Activated CD4-positive, alpha-beta memory T cell treated with anti-CD3 and anti-CD28 coated beads for 36 hours (primary cell): ENCODE measurements at regions not wholly inside any gene's neighbourhood (a gene's known extent, or its start where the extent isn't known, plus 50 kb on each side); places are given as distances from the start of the nearest gene placed in this dataset.
"Not testable (repeated sequence)": the region's sequence is repeated elsewhere in the genome, so short reads cannot be mapped to it uniquely, and the experiment has no call there.

ENCODE experiments used
- CTCF ChIA-PET: fragments of 350-600 bp; sonication (Branson Sonifier 250); formaldehyde crosslinking; loops from one replicate; lab custom pipeline; 2021; ENCODE audit warnings: antibody characterized with exemption, inconsistent platforms; lab: Charles Lee
- POLR2A ChIA-PET: fragments of 350-600 bp; sonication (Branson Sonifier 250); formaldehyde crosslinking; loops from one replicate; lab custom pipeline; 2021; ENCODE audit warnings: antibody characterized with exemption; lab: Charles Lee
- DNase-seq: peaks from one replicate; pipeline ENCODE4 v3.0.0-alpha.2; 2020
- H3K27ac Mint-ChIP-seq: one replicate; pipeline ENCODE4 v1.8.0; 2021; ENCODE audit warnings: mixed read lengths
- H3K27me3 Mint-ChIP-seq: one replicate; pipeline ENCODE4 v1.8.0; 2021; ENCODE audit warnings: mixed read lengths
- H3K36me3 Mint-ChIP-seq: one replicate; pipeline ENCODE4 v1.8.0; 2021; ENCODE audit warnings: mixed read lengths
- H3K4me1 Mint-ChIP-seq: one replicate; pipeline ENCODE4 v1.8.0; 2021; ENCODE audit warnings: low read depth, mixed read lengths
- H3K4me3 Mint-ChIP-seq: one replicate; pipeline ENCODE4 v1.8.0; 2021; ENCODE audit warnings: mild to moderate bottlenecking, mixed read lengths
- H3K9me3 Mint-ChIP-seq: one replicate; pipeline ENCODE4 v1.8.0; 2021; ENCODE audit warnings: mixed read lengths
- intact Hi-C: fragments of 100-400 bp; cut with micrococcal nuclease; formaldehyde crosslinking; loops from one replicate; pipeline ENCODE4 v1.15.1; 2023

GRCh38 chr5:67659288-67659687 is 462.7 kb upstream of the CD180 start:
- Mint-ChIP-seq H3K36me3 (no peaks in the 10 kb centered on the region), H3K9me3 (peaks cover 4% of the 10 kb centered on the region), H3K27me3 (no peaks in the 10 kb centered on the region), H3K27ac (no peak overlapping the region), H3K4me1 (no peaks in the 10 kb centered on the region), H3K4me3 (no peak overlapping the region)
- intact Hi-C loops: no loop called here
- ChIA-PET POLR2A (no interaction called here), CTCF (interaction anchor here (0.6 kb wide), 1 partner anchor 165 kb away, joined by 3 read pairs; no protein-coding TSS in a partner anchor)
- DNase-seq: no peak

DNA sequence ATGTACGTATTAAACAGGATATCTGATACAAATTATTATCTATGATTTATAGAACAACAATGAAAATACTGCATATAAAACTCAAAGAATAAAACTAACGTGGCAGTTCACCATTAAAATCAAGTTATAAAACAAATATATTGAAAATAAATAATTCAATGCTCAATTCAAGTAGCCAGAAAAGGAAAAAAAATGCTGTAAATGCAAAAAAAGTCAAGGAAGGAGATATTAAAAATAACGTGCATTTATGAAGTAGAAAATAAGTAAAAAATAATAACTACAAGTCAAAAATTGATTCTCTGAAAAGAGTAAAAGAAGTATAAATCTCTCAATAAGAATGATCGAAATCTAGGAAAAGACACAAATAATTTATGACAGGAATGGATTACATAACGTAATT is 460.5 kb upstream of the CD180 start:
- CTCF ChIA-PET: no interaction called here
- Mint-ChIP-seq H3K27me3 (peaks cover 1% of the 10 kb centered on the region), H3K36me3 (no peaks in the 10 kb centered on the region), H3K4me3 (no peak overlapping the region), H3K4me1 (no peaks in the 10 kb centered on the region), H3K9me3 (peaks cover 4% of the 10 kb centered on the region), H3K27ac (no peak overlapping the region)
- POLR2A ChIA-PET: no interaction called here
- DNase-seq: no peak
- intact Hi-C loops: no loop called here

DNA sequence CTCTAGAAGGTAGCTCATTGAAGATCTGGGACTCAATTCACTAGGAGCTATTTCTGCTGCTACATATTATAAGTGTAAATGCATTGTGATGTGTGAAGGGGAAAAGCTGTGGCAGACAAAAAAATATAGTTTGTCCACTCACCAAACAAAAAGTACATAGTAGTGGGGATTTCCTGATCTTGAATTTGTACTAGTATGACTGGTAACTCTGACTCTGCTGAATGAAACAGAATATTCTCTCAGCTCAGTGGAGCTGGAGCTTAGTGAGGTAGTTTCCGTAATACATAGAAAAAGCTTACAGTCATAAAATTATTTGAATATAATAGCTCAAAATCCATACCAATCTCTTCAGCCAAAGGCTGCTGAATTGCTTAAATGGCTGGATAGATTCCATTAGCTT is 455.6 kb upstream of the CD180 start:
- POLR2A ChIA-PET: no interaction called here
- H3K4me1 Mint-ChIP-seq: no peaks in the 10 kb centered on the region
- DNase-seq: no peak
- CTCF ChIA-PET: no interaction called here
- H3K9me3 Mint-ChIP-seq: no peaks in the 10 kb centered on the region
- intact Hi-C loops: no loop called here
- H3K27me3 Mint-ChIP-seq: peaks cover 2% of the 10 kb centered on the region
- H3K4me3 Mint-ChIP-seq: no peak overlapping the region
- no peak overlapping the region for H3K27ac Mint-ChIP-seq
- H3K36me3 Mint-ChIP-seq: no peaks in the 10 kb centered on the region

- H3K27me3 Mint-ChIP-seq: peaks cover 2% of the 10 kb centered on the region
- ChIA-PET POLR2A (no interaction called here), CTCF (interaction anchor here (0.6 kb wide), 1 partner anchor 386 kb away, joined by 3 read pairs; no protein-coding TSS in a partner anchor)
- no peaks in the 10 kb centered on the region for H3K36me3 Mint-ChIP-seq
- no peak for DNase-seq
- H3K4me3 Mint-ChIP-seq: no peak overlapping the region
- H3K4me1 Mint-ChIP-seq: peaks cover 8% of the 10 kb centered on the region
- H3K27ac Mint-ChIP-seq: no peak overlapping the region
- no peaks in the 10 kb centered on the region for H3K9me3 Mint-ChIP-seq
- intact Hi-C loops: no loop called here
These were observed 454.6 kb upstream of the CD180 start for GRCh38 chr5:67651180-67651579.

DNA sequence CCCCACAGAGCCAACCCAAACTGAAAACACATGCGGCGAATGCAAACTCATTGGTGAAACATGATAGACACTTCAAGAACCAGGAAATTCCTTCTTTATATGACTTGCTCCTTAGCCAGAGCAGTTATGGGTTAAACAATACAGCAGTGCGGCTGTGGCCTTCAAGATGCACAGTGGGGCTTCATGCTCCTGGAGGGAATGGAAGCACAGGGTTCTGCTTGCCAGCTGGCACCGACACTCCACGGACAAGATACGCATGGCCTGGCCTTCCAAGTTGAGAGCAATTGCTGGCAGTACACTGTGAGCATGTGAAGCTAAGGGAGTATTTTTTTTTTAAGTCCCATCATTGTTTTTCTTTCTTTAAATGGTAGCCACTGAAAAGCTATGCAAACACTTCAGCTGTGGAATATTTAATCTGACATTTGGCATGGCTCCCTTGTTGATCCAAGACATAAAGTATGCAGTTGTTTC is 451.6 kb upstream of the CD180 start:
- peaks cover 10% of the 10 kb centered on the region for H3K9me3 Mint-ChIP-seq
- H3K27me3 Mint-ChIP-seq: peaks cover 2% of the 10 kb centered on the region
- DNase-seq: no peak
- intact Hi-C loops: no loop called here
- H3K4me3 Mint-ChIP-seq: no peak overlapping the region
- H3K27ac Mint-ChIP-seq: no peak overlapping the region
- H3K4me1 Mint-ChIP-seq: peaks cover 8% of the 10 kb centered on the region
- CTCF ChIA-PET: no interaction called here
- H3K36me3 Mint-ChIP-seq: peaks cover 2% of the 10 kb centered on the region
- POLR2A ChIA-PET: no interaction called here

DNA sequence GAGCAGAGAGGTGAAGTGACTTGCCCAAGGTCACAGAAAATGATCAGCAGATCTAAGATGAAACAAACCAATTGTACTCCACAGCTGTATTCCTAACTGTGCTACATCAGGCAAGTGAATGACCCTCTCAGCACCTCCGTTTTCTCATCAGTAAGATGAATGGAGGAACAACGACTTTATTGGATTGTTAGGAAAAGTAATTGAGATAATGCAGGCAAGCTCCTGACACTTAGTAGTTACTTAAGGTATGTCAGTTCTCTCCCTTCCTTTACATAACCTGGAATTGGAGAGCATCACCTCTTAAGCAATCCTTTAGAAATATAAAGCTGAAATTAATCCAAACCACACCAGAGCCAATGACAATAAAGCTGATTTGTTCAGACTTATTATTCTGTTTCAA is 451.2 kb upstream of the CD180 start:
- Mint-ChIP-seq H3K27me3 (peaks cover 2% of the 10 kb centered on the region), H3K4me3 (no peak overlapping the region), H3K36me3 (peaks cover 2% of the 10 kb centered on the region), H3K27ac (no peak overlapping the region), H3K4me1 (peaks cover 8% of the 10 kb centered on the region), H3K9me3 (peaks cover 10% of the 10 kb centered on the region)
- intact Hi-C loops: no loop called here
- ChIA-PET CTCF (no interaction called here), POLR2A (no interaction called here)
- DNase-seq: no peak

GRCh38 chr5:67644221-67644920 is 447.8 kb upstream of the CD180 start:
- Mint-ChIP-seq H3K4me3 (no peak overlapping the region), H3K4me1 (peaks cover 8% of the 10 kb centered on the region), H3K27me3 (no peaks in the 10 kb centered on the region), H3K36me3 (peaks cover 2% of the 10 kb centered on the region), H3K9me3 (peaks cover 10% of the 10 kb centered on the region), H3K27ac (no peak overlapping the region)
- intact Hi-C loops: no loop called here
- CTCF ChIA-PET: no interaction called here
- DNase-seq: no peak
- POLR2A ChIA-PET: no interaction called here

GRCh38 chr5:67643536-67643935 is 446.9 kb upstream of the CD180 start:
- Mint-ChIP-seq H3K27ac (no peak overlapping the region), H3K4me1 (peaks cover 8% of the 10 kb centered on the region), H3K27me3 (no peaks in the 10 kb centered on the region), H3K4me3 (no peak overlapping the region), H3K36me3 (peaks cover 2% of the 10 kb centered on the region), H3K9me3 (peaks cover 10% of the 10 kb centered on the region)
- no peak for DNase-seq
- intact Hi-C loops: no loop called here
- POLR2A ChIA-PET: no interaction called here
- CTCF ChIA-PET: no interaction called here

GRCh38 chr5:67639976-67640375 is 443.4 kb upstream of the CD180 start:
- H3K27me3 Mint-ChIP-seq: no peaks in the 10 kb centered on the region
- no peaks in the 10 kb centered on the region for H3K4me1 Mint-ChIP-seq
- ChIA-PET POLR2A (no interaction called here), CTCF (no interaction called here)
- peaks cover 6% of the 10 kb centered on the region for H3K9me3 Mint-ChIP-seq
- intact Hi-C loops: no loop called here
- no peak overlapping the region for H3K27ac Mint-ChIP-seq
- no peaks in the 10 kb centered on the region for H3K36me3 Mint-ChIP-seq
- no peak for DNase-seq
- no peak overlapping the region for H3K4me3 Mint-ChIP-seq

- no peak overlapping the region for H3K27ac Mint-ChIP-seq
- POLR2A ChIA-PET: no interaction called here
- H3K4me1 Mint-ChIP-seq: no peaks in the 10 kb centered on the region
- no peak for DNase-seq
- peaks cover 3% of the 10 kb centered on the region for H3K9me3 Mint-ChIP-seq
- intact Hi-C loops: no loop called here
- no peaks in the 10 kb centered on the region for H3K36me3 Mint-ChIP-seq
- no peak overlapping the region for H3K4me3 Mint-ChIP-seq
- H3K27me3 Mint-ChIP-seq: peaks cover 1% of the 10 kb centered on the region
- CTCF ChIA-PET: no interaction called here
These were observed 442.7 kb upstream of the CD180 start for GRCh38 chr5:67639313-67639712.

DNA sequence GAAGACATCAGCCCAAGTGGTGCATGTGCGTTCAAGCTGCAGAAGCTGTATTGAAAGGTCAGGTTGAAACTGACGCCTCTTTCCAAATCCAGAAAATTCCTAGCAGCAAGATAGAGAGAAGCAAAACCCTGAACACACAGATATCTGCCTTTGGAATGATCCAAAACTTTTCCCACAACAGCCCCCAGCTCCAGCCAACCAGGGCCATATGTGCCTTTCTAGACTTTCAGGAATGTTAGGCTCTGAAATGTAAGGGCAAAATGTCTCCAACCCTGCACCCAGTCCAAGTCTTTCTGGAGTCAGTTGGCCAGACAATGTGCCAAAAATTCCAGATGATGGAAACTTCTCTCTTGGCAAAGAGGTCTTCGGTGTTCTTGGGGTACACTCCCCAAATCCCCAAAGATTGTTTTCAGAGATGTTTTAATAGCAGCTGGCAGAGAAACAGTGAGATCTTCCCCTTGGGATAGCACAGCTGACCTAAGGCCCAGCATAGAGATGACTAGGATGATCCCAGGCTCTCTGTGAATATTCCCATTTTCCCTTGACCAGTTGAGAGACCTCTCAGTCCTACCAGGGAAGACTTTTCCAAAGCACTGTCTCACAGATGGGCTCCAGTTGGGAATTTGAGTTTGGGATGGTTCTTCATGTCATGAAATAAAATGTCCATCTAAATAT is 440.4 kb upstream of the CD180 start:
- peaks cover 4% of the 10 kb centered on the region for H3K9me3 Mint-ChIP-seq
- H3K36me3 Mint-ChIP-seq: no peaks in the 10 kb centered on the region
- H3K27me3 Mint-ChIP-seq: peaks cover 1% of the 10 kb centered on the region
- no peak overlapping the region for H3K27ac Mint-ChIP-seq
- ChIA-PET CTCF (no interaction called here), POLR2A (no interaction called here)
- no peak for DNase-seq
- H3K4me1 Mint-ChIP-seq: no peaks in the 10 kb centered on the region
- no peak overlapping the region for H3K4me3 Mint-ChIP-seq
- intact Hi-C loops: no loop called here

DNA sequence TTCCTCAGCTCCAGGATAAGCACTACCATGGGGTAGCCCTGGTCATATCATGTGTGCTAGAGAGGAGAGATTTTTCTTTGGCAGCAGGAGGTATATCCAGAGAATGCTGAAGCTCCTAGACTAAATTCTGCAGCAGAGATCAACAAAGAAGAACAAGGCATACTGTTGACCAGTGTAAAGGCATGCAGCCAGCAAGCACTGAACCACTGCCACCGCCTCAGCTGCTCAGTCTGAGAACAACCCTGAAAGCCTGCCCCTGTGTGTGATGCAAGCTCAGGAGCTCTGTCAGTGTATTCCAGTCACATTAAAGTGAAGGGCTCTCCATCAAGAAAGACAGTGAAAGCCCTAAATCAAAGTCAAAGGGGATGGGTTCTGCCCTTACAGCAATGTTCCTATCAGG is 439.5 kb upstream of the CD180 start:
- Mint-ChIP-seq H3K27me3 (peaks cover 1% of the 10 kb centered on the region), H3K9me3 (peaks cover 4% of the 10 kb centered on the region), H3K4me3 (no peak overlapping the region), H3K4me1 (no peaks in the 10 kb centered on the region), H3K36me3 (no peaks in the 10 kb centered on the region), H3K27ac (no peak overlapping the region)
- intact Hi-C loops: no loop called here
- DNase-seq: no peak
- CTCF ChIA-PET: no interaction called here
- POLR2A ChIA-PET: no interaction called here

- H3K4me3 Mint-ChIP-seq, H3K9me3 Mint-ChIP-seq, H3K36me3 Mint-ChIP-seq, H3K4me1 Mint-ChIP-seq, H3K27ac Mint-ChIP-seq, POLR2A ChIA-PET, CTCF ChIA-PET, DNase-seq, intact Hi-C loops, H3K27me3 Mint-ChIP-seq: not testable (repeated sequence)
These were observed 430.5 kb upstream of the CD180 start for GRCh38 chr5:67627079-67627478.
